CD4-positive, alpha-beta T cell treated with Interleukin-15 for 4 hours (primary cell): ENCODE measurements at regions not wholly inside any gene's neighbourhood (a gene's known extent, or its start where the extent isn't known, plus 50 kb on each side); places are given as distances from the start of the nearest gene placed in this dataset.

Experiments used
- DNase-seq: peaks from one replicate; pipeline ENCODE4 v3.0.0-alpha.2; 2020; ENCODE audit warnings: low spot score

DNA sequence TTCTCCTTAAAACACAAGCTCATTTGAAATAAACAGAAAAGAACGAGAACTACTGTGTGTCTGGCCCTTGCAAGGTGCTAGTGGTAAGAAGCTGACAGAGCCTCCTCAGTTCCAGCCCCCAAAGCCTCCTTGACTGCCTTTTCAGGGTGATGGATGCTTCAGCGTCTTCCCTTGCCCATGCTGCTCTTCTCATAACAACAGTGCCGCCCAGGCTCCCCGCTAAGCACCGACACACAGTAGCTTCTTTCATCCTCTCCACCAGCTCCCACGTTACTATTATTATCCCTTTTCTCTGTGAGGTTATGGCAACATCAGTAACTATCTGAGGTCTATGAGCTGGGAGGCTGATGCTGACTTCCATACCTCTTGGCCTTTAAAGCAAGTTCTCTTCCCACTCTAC is 418.6 kb downstream of the TSN start:
- no peak for DNase-seq

DNA sequence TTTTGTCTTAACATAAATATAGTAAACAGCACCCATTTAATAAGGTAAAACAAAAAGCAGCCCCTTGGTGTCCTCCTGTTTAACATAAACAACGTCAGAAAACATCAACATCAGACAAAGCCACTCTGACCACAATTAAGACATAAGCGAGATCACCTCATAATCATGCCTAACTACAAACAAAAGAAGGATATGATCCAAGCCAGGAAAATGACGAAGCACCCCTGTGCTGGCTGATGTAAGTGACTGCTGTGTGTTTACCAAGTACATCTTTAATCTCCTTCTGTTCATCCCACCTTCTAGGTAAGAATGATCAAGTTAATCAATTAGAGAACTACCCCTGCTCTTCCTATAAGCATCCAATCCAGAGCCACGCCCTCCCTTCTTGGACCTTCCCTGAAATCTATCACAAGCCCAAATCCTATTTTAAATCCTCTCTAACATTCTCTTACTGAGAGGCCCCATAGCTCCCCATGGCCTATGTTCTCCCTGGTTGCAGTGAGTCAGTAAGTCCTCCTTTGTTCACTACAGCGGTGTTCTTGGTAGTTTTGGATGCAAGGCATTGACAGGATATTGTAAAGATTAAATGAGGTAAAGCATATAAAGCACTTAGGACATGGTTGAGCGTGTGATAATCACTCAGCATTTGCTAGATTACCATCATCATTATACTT is 424.2 kb downstream of the TSN start:
- DNase-seq: no peak

DNA sequence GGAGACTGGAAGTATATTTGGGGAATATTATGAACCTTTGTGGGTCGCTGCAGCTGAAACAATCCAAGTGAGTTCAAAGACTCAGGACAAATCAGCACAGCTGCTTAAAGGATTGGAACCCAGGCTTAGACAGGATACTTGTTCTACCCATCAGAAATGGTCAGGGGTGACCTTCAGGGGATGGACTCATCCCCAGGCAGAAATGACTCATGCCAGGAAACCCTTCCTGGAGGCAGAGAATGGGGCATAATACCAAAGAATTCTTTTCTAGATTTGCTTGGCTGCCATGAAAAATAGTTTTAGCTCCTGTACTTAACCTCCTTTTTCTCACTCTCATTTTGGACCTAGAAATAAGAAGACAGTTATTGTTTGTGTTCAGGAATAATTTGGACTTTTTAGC is 425.5 kb downstream of the TSN start:
- DNase-seq: no peak

DNA sequence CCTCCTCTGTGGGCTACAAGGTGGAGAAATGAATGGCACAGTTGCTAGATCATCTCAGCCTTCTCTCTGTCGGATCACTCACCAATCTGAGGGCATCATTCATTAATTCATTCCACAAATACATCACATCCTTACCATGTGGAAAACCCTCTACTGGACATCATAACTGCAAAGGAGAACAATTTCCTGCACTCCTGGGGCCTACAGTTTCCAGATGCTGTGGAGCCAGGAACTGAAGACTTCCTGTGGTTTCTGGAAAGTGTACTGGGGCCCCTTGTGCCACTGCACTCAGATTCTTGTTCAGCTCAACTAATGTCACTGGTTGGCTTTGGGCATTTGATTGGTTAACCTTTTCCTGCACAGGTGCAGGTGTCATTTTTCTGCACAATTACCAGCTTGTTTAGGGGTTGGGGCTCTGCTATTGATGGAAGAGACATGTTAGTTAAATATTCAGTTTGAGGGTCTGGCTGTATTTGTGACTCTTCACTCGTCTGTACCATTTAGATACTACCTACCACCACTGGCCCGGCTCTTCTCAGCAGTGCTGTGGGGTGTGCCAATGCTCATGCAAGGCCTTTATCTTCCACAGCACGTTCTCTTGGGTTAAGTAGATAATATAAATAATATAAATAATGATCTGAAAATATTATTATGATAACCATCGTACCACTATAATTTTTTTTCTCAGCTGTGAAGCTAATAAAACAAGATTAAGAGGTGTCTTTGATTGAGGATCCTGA is 427.3 kb downstream of the TSN start:
- no peak for DNase-seq

DNA sequence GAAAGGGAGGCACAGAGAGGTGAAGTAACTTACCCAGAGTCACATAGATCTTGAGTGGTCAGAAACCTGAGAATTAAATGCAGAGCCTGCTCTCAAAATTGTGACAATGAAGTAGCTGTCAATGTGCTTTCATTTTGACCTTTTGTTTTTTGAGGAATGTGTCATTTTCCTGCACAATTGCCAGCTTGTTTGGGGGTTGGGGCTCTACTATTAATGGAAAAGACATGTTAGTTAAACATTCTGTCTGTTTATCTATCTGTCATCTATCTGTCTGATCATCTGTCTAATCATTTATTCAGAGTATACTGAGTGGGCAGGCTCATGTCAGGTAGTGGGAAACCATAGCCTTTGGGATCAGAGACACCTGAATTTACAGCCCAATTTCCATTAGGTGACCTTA is 428.4 kb downstream of the TSN start:
- DNase-seq: no peak

DNA sequence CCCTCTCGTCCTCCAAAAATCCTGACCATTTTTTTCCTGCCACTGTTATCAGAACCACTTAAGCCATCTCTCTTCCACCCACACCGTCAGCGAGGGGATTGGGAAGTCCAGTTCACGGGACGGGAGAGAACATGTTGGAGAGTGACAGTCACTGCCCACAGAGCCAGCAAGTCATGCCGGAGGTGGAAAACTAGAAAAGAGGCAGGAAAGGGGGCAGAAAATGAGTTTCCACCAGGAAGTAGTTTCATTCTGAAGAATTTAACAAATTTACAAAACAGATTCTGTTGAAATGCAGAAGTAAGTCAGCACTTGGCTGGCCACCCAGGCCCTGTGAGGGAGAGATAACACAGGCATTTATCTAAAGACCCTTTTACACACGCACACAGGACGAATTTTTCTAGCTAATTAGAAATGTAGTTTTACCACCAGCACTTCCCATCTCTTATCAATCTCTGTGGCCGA is 431.3 kb downstream of the TSN start:
- no peak for DNase-seq

DNA sequence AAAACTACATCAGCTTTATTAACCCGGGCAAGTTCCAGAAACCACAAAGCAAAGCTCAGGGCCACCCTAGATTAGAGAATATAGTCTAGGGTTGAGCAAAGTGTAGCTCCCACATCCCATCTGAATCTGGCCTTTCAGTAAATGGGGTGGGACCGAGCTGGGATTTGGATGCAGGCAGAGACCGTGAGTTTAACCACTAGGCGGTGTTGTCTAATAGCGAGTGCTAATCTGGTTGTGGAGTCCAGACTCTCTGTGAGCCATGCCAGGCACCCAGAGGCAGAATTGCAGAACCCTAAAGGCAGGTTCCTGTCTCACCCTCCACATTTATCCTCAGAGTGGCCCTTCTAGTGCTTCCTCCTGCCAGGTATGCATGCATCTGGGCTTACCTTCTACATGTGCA is 435.9 kb downstream of the TSN start:
- no peak for DNase-seq

DNA sequence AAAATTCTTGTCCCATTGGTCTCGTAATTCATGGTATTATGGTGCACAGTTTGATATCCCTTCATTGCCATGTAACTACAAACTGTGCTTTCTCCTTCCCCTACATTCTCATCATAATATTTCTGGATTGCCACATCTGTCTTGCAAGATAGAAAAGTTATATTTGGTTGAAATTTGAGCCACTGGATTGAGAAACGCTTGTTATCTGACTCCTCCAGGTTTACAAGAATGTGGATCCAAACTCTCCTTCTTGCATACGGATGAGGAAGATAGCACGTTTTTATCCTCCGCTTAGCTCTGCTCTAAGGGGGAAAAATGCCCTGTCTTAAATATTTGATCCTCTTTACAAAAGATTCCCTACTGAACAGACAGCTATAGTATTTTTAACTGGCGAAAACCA is 438.2 kb downstream of the TSN start:
- no peak for DNase-seq

DNA sequence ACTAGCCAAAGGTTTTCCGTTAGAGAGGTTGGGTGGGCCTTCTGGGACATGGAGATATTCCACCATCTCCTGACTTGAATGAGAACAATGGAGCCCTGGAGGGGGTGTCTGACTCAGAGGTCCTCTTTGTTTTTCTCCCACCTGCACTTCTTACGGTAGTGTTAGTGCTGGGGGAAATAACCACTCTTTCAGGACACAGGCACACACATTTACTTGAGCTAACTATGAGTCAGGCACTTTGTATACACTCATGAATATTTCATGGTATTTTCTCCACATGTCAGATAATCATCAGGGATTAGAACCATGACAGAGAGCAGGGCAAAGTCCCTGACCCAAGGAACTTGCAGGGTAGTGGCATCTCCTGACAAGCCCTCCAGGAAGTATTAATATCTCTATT is 439.1 kb downstream of the TSN start:
- no peak for DNase-seq

DNA sequence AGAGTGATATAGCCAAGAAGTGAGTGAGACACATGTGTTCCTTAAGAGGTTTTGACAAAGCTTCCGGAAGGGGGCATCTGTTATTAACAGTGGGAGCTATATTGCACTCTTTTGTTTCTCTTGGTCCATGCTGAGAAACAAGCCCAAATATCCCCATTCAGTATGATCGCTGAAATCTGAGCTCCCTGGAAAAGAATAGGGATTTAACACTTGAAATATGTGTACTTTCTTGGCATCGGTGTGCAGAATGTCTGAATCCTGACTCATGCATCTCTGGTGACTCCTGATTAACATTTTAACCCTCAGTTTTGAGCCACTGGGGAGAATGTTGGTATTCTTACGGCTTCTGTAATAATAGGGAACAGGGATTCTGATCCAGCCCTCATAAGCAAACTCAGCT is 448.1 kb downstream of the TSN start:
- no peak for DNase-seq

DNA sequence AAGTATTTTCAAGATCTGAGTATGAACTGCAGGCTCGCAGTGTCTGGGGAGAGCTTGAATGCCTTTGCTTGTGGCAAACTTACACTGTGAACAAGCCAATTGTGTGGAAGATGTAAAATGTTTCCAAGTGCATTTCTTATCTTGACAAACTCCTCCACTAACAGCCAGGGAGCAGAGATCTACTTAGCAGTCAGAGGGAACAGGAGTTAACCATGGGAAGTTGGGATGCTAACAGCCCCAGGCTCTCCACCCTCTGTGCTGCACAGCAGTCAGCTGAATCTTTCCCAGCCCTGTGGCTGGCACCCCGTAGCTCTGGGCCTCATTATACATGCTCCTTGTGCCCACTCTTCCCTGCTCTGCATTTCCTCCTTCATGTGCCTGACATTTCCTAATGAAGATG is 450.2 kb downstream of the TSN start:
- no peak for DNase-seq

DNA sequence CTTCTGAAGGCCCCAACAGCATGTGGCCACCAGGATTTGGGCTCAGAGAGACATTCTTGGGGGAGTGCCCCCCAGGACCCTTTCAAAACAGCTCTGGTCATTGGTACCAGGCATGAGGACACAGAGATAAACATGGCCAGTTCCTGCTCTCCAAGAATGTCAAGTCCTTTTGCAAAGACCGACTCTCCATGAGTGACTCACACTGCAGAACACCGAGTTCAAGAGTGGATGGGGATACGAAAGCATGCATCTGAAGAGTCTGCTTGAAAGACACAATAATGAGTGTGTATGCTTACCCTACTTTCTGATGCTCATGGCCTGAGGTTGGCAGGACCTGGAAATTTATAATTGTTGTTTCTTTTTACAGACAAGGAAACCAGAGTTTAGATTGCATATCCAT is 450.6 kb downstream of the TSN start:
- DNase-seq: no peak

DNA sequence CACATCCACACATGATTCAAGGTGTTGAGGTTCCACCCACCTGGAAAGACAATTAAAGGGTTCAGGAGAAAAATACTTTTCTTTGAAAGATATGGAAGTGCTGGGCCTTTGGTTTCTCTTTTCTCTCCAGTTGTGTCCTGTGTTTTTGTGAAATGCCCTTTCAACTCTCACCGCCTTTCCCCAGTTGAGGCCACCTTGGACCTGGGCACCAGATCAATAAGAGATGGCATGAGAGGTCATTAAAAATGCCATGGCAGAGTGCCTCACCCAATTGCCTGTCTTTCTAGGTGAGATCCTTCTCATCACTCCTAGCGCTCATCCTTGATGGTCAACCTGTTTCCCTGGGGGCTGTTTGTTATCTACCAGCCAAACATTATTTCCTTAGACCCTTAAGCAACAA is 453.9 kb downstream of the TSN start:
- no peak for DNase-seq

DNA sequence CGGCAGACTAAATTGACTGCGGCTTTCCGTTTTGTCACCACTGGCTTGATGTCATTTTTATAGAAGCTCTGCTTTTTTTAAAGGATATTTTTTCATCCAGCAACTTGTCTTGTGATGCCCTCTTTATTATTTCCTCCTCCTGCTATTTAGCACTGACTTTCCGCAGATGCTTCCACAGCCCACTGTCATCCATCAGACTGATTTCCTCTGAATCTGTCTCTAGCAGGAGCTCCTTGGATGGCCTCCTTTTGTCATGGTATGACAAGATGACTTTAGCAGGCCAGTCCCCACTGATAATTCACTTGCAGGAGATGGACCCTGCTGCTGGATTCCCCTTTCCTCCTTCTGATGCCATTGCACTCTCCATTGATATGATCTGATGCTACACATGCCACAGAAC is 454.6 kb downstream of the TSN start:
- DNase-seq: no peak

DNA sequence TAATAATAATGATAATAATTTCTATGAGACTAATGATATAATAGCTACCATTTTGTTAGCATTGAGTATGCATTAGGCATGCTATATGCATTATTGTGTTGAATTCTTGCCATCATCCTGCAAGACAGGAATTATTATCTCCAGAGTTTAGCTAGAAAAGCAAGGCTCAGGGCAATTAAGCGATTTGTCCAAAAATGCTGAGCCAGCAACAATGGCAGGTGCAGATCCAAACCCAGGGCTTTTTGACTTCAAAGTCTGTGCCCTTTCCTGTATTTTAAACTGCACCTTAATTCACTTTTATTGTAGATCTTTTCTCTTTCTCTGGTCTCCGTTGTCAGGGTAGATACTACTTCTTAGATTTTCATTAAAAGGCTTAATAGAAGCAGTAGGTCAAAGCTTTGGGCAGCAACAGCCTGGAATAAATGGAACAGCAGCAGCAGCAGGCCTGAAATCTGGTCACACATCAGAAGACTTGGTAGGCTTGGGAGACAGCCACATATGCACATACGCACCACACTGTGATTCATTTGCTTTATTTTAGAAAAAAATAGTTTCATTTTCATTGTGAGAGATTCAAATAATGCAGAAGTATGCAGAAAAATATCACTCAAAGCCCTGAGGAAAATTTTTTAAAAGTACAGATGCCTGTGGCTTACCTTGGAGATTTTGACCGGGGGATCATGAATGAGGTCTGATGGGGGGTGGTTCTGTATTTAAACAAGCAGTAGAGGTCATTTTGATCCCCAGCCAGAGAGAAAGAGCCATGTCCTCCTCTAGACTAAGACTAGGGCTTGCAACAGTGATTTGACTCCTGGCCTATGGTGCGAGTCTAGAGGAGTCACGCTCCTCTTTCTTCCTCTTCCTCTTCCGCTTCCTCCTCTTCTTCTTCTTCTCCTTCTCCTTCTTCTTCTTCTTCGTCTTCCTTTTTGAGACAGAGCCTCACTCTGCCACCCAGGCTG is 455.7 kb downstream of the TSN start:
- no peak for DNase-seq

DNA sequence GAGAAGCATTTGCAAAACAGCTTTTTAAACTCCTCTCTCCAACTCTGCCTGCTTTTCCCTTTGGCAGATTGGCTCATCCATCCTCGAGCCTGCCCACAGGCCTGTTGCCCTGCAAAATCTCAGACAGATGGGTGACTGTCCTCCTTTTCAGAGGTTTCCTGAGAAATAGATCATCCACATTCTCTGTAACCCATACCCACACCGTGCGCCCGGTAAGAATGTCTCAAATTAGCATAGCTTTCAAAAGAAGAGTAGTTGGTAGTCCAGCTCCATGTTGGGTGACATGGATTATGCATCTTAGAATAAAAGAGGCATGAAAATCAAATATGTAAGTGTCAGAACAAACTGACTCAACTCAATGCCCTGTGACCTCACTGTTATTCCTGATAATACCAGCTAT is 457.9 kb downstream of the TSN start:
- DNase-seq: no peak

DNA sequence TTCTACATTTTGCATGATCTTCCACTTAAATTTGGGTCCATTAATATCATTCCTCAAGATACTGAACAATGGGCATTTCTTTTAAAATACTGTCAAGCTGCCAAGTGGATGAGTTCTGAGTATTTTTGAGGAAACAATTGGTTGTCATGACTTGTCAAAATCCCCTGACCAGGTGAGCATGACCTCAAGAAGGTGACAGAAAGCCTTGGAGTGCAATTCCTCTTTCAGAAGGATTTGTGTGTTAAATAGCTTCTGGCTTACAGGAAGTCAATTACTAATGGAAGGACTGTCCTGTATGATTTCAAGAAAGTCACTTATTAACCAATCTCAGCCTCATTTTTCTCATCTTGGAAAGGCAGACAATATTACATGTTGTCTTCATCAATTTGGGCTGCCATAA is 460.6 kb downstream of the TSN start:
- no peak for DNase-seq

DNA sequence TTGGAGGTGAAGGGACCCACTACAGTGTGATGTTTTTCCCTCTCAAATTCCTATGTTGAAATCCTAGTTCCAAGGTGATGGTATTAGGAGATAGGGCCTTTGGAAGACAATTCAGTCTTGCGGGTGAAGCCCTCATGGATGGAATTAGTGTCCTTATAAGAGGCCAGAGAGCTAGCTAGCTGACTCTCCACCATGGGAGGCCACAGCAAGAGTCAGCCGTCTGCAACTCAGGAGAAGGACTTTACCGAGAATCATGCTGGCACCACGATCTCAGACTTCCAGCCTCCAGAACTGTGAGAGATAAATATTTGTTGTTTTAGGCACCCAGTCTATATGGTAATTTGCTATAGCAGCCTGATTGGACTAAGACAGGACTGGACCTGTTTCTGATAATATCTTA is 461.4 kb downstream of the TSN start:
- no peak for DNase-seq

DNA sequence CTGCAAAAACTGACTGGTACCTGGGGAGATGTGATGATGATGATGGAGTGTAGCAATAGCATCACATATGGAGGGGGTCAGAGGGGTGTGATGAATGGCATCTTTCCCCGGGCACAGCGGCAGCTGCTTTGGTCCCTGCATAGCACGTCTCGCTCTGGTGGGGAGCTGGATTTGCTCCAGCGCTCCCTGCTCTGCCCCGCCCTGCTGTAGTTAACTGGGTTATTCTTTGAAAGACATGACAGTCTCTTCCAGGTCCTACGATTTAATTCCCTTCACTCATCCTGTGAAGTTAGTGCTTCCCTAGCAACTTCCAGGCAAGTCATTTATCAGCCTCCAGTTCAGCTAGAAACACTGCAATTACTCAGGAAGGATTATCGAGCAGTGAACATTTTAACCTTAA is 463.1 kb downstream of the TSN start:
- DNase-seq: no peak

DNA sequence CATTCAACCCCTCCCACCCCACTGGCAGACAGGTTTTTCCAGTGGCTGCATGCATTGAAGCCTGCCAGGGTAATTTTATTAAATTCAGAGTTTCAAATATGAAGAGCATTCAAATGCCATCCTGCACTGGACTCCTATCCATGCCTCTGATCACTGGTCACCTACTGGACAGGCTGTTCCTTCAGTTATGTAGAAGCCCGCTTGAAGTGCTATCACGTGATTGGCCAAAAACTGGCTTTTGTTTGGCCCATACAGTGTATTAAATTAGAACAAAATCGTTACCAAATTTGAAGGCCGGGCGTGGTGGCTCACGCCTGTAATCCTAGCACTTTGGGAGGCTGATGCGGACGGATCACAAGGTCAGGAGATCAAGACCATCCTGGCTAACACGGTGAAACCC is 464.1 kb downstream of the TSN start:
- DNase-seq: no peak

DNA sequence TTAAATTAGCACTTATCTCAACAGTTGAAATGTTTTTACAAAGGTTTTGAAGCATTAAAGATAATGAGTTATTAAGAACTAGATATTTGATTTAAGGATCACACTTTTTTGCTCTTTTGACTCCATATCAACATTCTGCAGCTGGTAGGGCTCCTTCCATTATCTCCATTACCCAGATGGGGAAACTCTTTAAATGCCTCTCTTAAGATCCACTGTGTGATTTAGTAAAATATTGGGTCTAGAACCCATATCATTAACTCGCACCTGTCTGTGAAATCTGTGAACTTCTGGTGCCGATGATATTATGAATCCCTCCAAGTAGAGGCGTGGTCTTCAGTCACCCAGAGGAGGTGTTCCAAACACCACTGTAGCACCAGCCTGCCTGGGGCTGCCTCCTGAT is 466.2 kb downstream of the TSN start:
- DNase-seq: no peak

DNA sequence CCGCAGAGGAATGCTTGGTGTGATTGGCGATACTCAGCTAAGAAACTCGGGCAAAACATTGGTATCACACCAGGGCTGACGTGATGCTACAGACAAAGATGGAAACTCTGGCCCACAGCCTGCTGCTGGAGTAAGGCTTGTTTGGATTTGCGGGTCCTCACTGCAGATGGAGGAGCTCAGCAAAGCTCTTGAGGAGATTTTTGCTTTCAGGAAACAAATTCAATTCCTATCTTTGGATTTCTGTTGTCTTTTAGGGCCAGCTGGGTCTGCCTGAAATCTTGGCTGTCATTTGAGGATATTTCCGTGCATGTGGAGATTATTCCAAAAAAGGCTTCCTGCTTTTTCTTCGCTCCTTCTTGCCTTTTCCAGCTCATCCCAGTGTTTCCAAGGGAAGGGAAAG is 475.8 kb downstream of the TSN start:
- DNase-seq: no peak

DNA sequence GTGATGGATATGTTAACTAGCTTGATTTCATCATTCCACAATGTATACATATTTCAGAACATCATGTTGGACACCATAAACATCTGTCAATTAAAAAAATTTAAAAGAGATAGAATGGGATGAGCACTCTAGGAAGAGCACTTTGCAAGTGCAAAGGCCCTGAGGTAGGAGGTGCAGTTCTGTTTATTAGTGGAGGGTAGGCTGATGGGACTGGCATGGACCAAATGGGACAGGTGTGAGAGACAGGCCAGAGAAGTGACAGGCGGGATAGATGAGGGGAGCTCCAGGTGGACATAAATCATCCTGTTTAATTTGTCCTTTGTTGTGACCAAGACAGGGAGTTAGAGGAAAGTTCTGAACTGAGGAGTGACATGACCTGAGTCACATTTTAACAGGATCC is 477.9 kb downstream of the TSN start:
- DNase-seq: no peak
